GM10266 (cell line): ENCODE measurements at regions not wholly inside any gene's neighbourhood (a gene's known extent, or its start where the extent isn't known, plus 50 kb on each side); places are given as distances from the start of the nearest gene placed in this dataset.

Experiments used
- DNase-seq: peaks from one replicate; pipeline ENCODE4 v3.0.0; 2012; ENCODE audit errors: extremely low spot score
- TF ChIP-seq, protein P1 (sequence below): IDR thresholded peaks from 2 replicates; pipeline ENCODE4 v1.5.1; 2012; ENCODE audit warnings: mild to moderate bottlenecking, low read depth; ENCODE audit not compliant: control insufficient read depth, insufficient read depth; ENCODE audit errors: missing control alignments

DNA sequence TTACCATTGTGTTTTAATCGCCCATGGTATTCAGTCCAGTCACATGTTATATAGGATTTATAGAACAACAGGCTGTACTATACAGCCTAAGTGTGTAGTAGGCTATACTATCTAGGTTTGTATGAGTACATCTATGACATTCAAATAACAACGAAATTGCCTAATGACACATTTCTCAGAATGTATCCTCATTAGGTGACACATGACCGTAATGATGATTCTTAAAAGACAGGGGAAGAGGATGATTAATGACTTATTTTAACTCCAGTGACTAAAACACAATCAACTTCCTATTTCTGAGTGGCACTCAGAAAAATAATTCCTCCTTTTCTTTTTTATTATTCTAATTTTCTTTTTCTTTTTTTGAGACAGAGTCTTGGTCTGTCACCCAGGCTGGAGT lies 63.0 kb upstream of the ACSL3 start:
- DNase-seq = no peak
- TF ChIP-seq, protein P1, sequence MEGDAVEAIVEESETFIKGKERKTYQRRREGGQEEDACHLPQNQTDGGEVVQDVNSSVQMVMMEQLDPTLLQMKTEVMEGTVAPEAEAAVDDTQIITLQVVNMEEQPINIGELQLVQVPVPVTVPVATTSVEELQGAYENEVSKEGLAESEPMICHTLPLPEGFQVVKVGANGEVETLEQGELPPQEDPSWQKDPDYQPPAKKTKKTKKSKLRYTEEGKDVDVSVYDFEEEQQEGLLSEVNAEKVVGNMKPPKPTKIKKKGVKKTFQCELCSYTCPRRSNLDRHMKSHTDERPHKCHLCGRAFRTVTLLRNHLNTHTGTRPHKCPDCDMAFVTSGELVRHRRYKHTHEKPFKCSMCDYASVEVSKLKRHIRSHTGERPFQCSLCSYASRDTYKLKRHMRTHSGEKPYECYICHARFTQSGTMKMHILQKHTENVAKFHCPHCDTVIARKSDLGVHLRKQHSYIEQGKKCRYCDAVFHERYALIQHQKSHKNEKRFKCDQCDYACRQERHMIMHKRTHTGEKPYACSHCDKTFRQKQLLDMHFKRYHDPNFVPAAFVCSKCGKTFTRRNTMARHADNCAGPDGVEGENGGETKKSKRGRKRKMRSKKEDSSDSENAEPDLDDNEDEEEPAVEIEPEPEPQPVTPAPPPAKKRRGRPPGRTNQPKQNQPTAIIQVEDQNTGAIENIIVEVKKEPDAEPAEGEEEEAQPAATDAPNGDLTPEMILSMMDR = no peak

DNA sequence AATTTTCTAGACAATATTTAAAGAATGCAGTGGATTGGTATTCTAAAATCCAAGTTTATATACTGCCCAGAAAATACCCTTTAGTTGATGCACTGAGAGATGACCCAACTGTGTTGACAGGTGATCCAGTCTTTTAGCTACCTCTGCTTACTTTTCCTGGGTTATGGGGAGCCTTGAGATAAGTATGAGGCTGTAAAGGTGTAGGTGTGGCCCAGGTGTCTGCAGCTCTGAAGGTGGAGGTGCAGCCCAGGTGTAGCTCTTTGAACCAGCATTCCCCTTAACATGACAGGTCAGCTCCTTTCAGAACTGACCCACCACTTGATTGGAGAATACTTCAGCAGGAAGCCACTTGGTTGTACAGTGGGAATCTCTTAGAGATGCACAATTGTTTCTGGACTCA lies 62.3 kb upstream of the ACSL3 start:
- no peak for DNase-seq
- TF ChIP-seq, protein P1 = no peak

DNA sequence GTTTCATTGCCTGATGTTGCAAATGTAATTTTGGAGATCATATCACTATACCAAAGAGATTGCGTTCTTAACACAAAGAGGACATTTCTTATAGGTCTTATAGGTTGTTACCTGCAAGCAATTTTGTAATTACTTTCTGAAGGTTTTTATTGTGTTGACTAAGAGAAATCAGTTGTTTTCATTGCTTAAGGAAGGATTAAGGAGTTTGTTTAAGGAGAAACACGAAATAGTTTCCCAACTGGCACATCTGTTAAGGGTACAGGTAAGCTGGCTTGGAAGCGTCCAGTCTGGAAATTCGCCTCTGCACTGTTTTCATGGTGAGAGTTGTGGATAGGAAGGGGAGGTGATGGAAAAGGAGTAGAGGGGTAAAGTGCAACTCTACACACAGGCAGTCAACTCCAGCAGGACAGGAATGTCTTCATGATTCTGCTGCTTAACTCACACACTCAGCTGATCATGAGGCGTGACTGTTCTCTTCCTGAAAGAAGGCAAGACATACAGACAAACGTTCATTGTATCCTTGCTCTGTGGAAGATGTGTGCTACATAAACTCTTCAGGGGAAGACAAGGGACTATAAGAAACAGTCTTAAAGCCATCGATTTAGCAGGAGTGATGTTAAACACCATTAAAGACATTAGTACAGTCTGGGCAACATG lies 61.4 kb upstream of the ACSL3 start:
- TF ChIP-seq, protein P1 = no peak
- DNase-seq = no peak

DNA sequence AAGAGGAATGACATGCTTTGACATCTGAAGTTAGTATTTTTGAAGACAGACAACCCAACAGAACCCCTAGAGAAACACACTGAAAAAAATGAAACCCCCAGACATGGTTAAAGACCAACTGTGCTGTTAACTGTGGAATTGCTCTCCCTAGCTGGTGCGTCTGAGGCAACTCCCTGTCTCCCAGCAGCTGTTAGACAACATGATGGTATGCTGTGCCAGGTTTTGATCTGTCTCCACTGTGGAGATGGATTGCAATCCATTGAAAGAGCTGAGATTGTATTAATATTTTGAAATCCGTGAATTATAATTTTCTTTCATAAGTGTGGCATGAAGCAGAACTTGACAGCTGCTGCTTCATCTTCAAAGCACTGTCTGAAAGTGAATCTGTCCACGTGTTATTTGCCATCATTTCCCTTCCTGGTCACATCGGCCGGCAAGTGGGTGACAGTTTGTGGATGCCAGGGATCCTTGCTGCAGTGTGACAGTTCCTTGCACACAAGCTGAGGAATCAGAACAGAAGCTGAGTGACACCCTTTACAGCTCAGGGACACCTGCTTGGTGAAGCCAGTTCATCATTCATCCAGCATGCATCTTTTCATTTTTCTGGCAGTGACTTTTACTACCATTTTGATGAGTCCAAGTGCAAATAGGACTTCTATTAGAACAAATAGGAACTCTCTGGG lies 58.2 kb upstream of the ACSL3 start:
- DNase-seq = no peak
- TF ChIP-seq, protein P1 = no peak

DNA sequence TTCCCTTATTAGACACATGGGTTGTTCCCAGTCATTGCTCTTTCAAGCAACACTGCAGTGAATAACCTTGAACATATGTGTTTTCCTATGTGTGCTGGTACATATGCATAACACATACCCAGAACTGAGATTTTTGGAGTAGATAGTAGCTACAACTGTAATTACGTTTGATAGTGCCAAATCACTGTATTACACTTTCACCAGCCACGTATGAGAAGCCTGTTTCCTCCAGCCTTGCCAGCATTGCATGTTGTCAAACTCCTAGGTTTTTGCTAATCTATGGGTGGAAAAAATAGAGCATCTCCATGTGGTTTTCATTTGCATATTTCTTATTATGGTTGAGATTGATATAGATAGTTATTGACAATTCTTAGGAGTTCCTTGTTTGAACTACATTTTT lies 56.5 kb upstream of the ACSL3 start:
- TF ChIP-seq, protein P1 = no peak
- no peak for DNase-seq

DNA sequence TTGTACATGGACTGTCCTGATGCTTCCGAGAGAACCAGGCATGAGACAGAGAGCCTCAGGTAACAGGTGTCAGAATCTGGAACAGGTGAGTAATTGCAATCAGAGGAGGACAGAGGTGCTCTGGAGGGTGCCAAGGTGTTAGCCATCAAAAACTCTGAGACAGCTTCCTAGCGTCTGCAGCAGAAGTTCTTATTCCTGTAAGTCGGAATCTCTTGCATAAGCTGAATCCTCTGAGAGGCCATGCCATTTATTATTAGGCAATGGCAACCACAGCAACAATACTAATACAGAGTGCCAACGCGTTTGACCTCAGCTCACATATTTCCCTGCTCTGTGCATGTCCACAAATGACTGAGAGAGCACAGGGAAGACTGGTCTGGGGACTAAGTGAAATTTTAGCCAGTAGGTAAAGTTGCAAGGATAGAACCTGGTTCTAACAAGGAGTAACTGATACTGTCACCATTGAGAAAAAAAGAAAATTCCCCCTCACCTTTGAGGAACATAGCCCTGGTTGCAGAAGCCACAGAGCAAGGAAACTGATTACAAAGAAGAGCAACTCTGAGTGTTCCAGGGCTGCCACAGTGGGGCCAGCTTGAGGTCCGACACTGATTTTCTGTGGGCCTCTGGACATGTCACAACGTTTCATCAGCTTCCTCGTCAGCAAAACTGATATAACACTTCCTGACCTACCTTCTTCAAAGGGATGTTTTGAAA lies 55.1 kb upstream of the ACSL3 start:
- no peak for DNase-seq

More for the DNA sequence above, 55.1 kb upstream of the ACSL3 start:
- TF ChIP-seq, protein P1 = no peak
